CD14-positive monocyte (primary cell): ENCODE measurements at regions not wholly inside any gene's neighbourhood (a gene's known extent, or its start where the extent isn't known, plus 50 kb on each side); places are given as distances from the start of the nearest gene placed in this dataset.
A peak's percentile ranks its signal among the peaks of the same experiment; 100 is the strongest.
"Not testable (repeated sequence)": the region's sequence is repeated elsewhere in the genome, so short reads cannot be mapped to it uniquely, and the experiment has no call there.

Source experiments
- DNase-seq, 3 donors: peaks; one replicate each; pipeline ENCODE4 v3.0.0-alpha.2; 2011 to 2022
- H2AFZ ChIP-seq: 2 replicates; pipeline ENCODE4 v1.6.0; 2012; ENCODE audit warnings: mild to moderate bottlenecking, low read depth, low read length, inconsistent platforms; ENCODE audit not compliant: insufficient read depth, poor library complexity, severe bottlenecking
- H3K27ac ChIP-seq, 2 donors: 1 replicate in 1 of 2; 2 replicates in 1 of 2; pipeline ENCODE4 v1.5.1; 2012 to 2013; ENCODE audit warnings: low read length in 2 of 2, control low read depth in 1 of 2, inconsistent platforms in 1 of 2, low read depth in 1 of 2, mild to moderate bottlenecking in 1 of 2
- H3K27me3 ChIP-seq, 2 donors: one replicate each; pipeline versions ENCODE4 v1.6.0 to v1.6.1; 2011 to 2013; ENCODE audit warnings: low read length in 2 of 2; ENCODE audit not compliant: control insufficient read depth in 2 of 2, insufficient read depth in 2 of 2
- H3K36me3 ChIP-seq, 2 donors: replicated peaks in 1 of 2; 1 replicate in 1 of 2; 2 replicates in 1 of 2; pipeline versions ENCODE4 v1.5.1 to v1.6.1; 2012 to 2013; ENCODE audit warnings: low read length in 2 of 2, control low read depth in 1 of 2, inconsistent platforms in 1 of 2, mild to moderate bottlenecking in 1 of 2; ENCODE audit not compliant: insufficient read depth in 2 of 2, control insufficient read depth in 1 of 2
- H3K4me1 ChIP-seq, 2 donors: 1 replicate in 1 of 2; 2 replicates in 1 of 2; pipeline versions ENCODE4 v1.5.1 to v1.6.1; 2012 to 2013; ENCODE audit warnings: low read length in 2 of 2, control low read depth in 1 of 2, inconsistent platforms in 1 of 2, mild to moderate bottlenecking in 1 of 2, moderate library complexity in 1 of 2; ENCODE audit not compliant: insufficient read depth in 2 of 2, control insufficient read depth in 1 of 2
- H3K4me2 ChIP-seq: replicated peaks from 2 replicates; pipeline ENCODE3; 2012; ENCODE audit warnings: low read length, moderate library complexity, mild to moderate bottlenecking; ENCODE audit not compliant: poor library complexity, severe bottlenecking; ENCODE audit errors: extremely low read depth
- H3K4me3 ChIP-seq, 3 experiments: fragments of 200-600 bp in 1 of 3; sonication (generic) in 1 of 3; replicated peaks in 1 of 3; 1 replicate in 2 of 3; 2 replicates in 1 of 3; pipeline ENCODE4 v1.5.1; 2011 to 2013; ENCODE audit warnings: low read length in 3 of 3, mild to moderate bottlenecking in 3 of 3, control low read depth in 2 of 3, low read depth in 2 of 3, inconsistent platforms in 1 of 3, moderate library complexity in 1 of 3
- H3K79me2 ChIP-seq: 2 replicates; pipeline ENCODE4 v1.6.0; 2012; ENCODE audit warnings: mild to moderate bottlenecking, control low read depth, inconsistent platforms, low read length, moderate library complexity; ENCODE audit not compliant: insufficient read depth
- H3K9ac ChIP-seq: 2 replicates; pipeline ENCODE4 v1.6.0; 2017; ENCODE audit warnings: low read length, mild to moderate bottlenecking; ENCODE audit not compliant: insufficient read depth, poor library complexity, severe bottlenecking
- H3K9me3 ChIP-seq, 2 donors: replicated peaks in 1 of 2; 1 replicate in 1 of 2; 2 replicates in 1 of 2; pipeline versions ENCODE4 v1.5.1 to v1.6.1; 2012 to 2013; ENCODE audit warnings: low read length in 2 of 2, control low read depth in 1 of 2; ENCODE audit not compliant: control insufficient read depth in 1 of 2, insufficient read depth in 1 of 2
- H4K20me1 ChIP-seq: 2 replicates; pipeline ENCODE4 v1.6.0; 2012; ENCODE audit warnings: mild to moderate bottlenecking, low read length, control low read depth, moderate library complexity; ENCODE audit not compliant: insufficient read depth
- H3K27ac Mint-ChIP-seq, 7 donors: one replicate each; pipeline ENCODE4 v1.8.0; 2020; ENCODE audit warnings: mild to moderate bottlenecking in 7 of 7, mixed read lengths in 7 of 7, moderate library complexity in 6 of 7, inconsistent platforms in 2 of 7
- H3K27me3 Mint-ChIP-seq, 3 donors: one replicate each; pipeline ENCODE4 v1.8.0; 2021 to 2022; ENCODE audit warnings: low read depth in 3 of 3, mild to moderate bottlenecking in 3 of 3, mixed read lengths in 3 of 3, moderate library complexity in 3 of 3, inconsistent platforms in 1 of 3
- H3K36me3 Mint-ChIP-seq, 2 donors: one replicate each; pipeline ENCODE4 v1.8.0; 2020; ENCODE audit warnings: mixed read lengths in 2 of 2, inconsistent platforms in 1 of 2, mild to moderate bottlenecking in 1 of 2
- H3K4me1 Mint-ChIP-seq: one replicate; pipeline ENCODE4 v1.8.0; 2020; ENCODE audit warnings: mild to moderate bottlenecking, mixed read lengths
- H3K4me3 Mint-ChIP-seq, 2 donors: one replicate each; pipeline ENCODE4 v1.8.0; 2020; ENCODE audit warnings: mild to moderate bottlenecking in 2 of 2, mixed read lengths in 2 of 2, moderate library complexity in 1 of 2
- H3K9me3 Mint-ChIP-seq, 7 donors: one replicate each; pipeline ENCODE4 v1.8.0; 2020 to 2022; ENCODE audit warnings: mixed read lengths in 7 of 7, mild to moderate bottlenecking in 6 of 7, moderate library complexity in 6 of 7, inconsistent platforms in 2 of 7
- CTCF ChIP-seq: fragments of 200-600 bp; IDR thresholded peaks from one replicate; pipeline ENCODE4 v1.8.0; 2022; ENCODE audit warnings: antibody characterized with exemption, mild to moderate bottlenecking
- WGBS: methylation state at CpG from one replicate; pipeline ENCODE4 v1.1.5; 2013; ENCODE audit warnings: missing lambda C conversion rate; ENCODE audit not compliant: insufficient coverage; 5-methylcytosine and 5-hydroxymethylcytosine counted together
- intact Hi-C, 2 donors: fragments of 100-400 bp; cut with micrococcal nuclease; formaldehyde crosslinking; loops; one replicate each; pipeline versions ENCODE4 v1.15.0 to v1.15.1; 2023

- Histone ChIP-seq H3K4me3 (no peak overlapping the region), H3K4me2 (no peak overlapping the region), H3K27ac (no peak overlapping the region), H3K4me1 (no peaks in the 10 kb centered on the region), H3K9me3 (no peaks in the 10 kb centered on the region), H4K20me1 (no peaks in the 10 kb centered on the region), H3K27me3 (no peaks in the 10 kb centered on the region), H3K79me2 (no peaks in the 10 kb centered on the region), H3K9ac (no peak overlapping the region), H3K36me3 (no peaks in the 10 kb centered on the region), H2AFZ (no peak overlapping the region)
- Mint-ChIP-seq H3K27me3 (peaks cover 0 to 2% (median 2%) of the 10 kb centered on the region in 3 donors), H3K9me3 (peaks cover 2 to 10% (median 5%) of the 10 kb centered on the region in 7 donors), H3K4me3 (no peak overlapping the region), H3K4me1 (no peaks in the 10 kb centered on the region), H3K27ac (peak overlapping the region in 1 of 7 donors; percentile 10), H3K36me3 (no peaks in the 10 kb centered on the region)
- WGBS = 62% methylated on average over 5 of the region's 9 CpGs
- no peak for TF ChIP-seq CTCF
- intact Hi-C loops = no loop called here
- DNase-seq = no peak
Observed at GRCh38 chr4:183008492-183008891, 90.6 kb upstream of the WWC2 start.

- H3K4me1 ChIP-seq, H3K79me2 ChIP-seq, H3K4me3 ChIP-seq, intact Hi-C loops, H3K27me3 ChIP-seq, H3K4me3 Mint-ChIP-seq, H3K9me3 Mint-ChIP-seq, H3K27ac ChIP-seq, H3K4me2 ChIP-seq, H2AFZ ChIP-seq, H3K4me1 Mint-ChIP-seq, H3K9me3 ChIP-seq, H3K36me3 Mint-ChIP-seq, DNase-seq, H3K27me3 Mint-ChIP-seq, H3K27ac Mint-ChIP-seq, H3K36me3 ChIP-seq, H4K20me1 ChIP-seq, H3K9ac ChIP-seq: not testable (repeated sequence)
Observed at GRCh38 chr4:183004370-183004769, 87.2 kb upstream of the DCTD start.
